Kidney (tissue), 13 donors: ENCODE measurements at regions not wholly inside any gene's neighbourhood (a gene's known extent, or its start where the extent isn't known, plus 50 kb on each side); places are given as distances from the start of the nearest gene placed in this dataset.

Experiments used
- DNase-seq, 5 donors: peaks; one replicate each; pipeline ENCODE4 v3.0.0-alpha.2; 2013 to 2020
- FAIRE-seq: peaks from 2 replicates; lab custom pipeline; 2012; peaks lifted over from hg19 to GRCh38; lab: Jason Lieb, UNC
- H3K27ac ChIP-seq, 2 donors: one replicate each; pipeline ENCODE4 v1.7.0; 2013; ENCODE audit warnings: low read depth in 2 of 2, low read length in 2 of 2, inconsistent platforms in 1 of 2
- H3K27me3 ChIP-seq: one replicate; pipeline ENCODE4 v1.7.1; 2013; ENCODE audit warnings: low read length, inconsistent platforms; ENCODE audit not compliant: control insufficient read depth, insufficient read depth
- H3K36me3 ChIP-seq, 3 donors: one replicate each; pipeline versions ENCODE4 v1.7.0 to v1.7.1; 2013; ENCODE audit warnings: low read length in 3 of 3, control low read depth in 1 of 3, inconsistent platforms in 1 of 3; ENCODE audit not compliant: insufficient read depth in 3 of 3, control insufficient read depth in 2 of 3
- H3K4me1 ChIP-seq, 3 donors: one replicate each; pipeline versions ENCODE4 v1.7.0 to v1.7.1; 2013; ENCODE audit warnings: low read length in 3 of 3, inconsistent platforms in 1 of 3, low read depth in 1 of 3; ENCODE audit not compliant: control insufficient read depth in 2 of 3, insufficient read depth in 2 of 3
- H3K4me3 ChIP-seq, 3 donors: one replicate each; pipeline versions ENCODE4 v1.7.0 to v1.8.1; 2013; ENCODE audit warnings: low read length in 3 of 3, control low read depth in 1 of 3, inconsistent platforms in 1 of 3
- H3K9ac ChIP-seq, 3 donors: one replicate each; pipeline versions ENCODE4 v1.7.0 to v1.7.1; 2013; ENCODE audit warnings: low read length in 3 of 3, control low read depth in 1 of 3, inconsistent platforms in 1 of 3
- H3K9me3 ChIP-seq, 3 donors: one replicate each; pipeline versions ENCODE4 v1.7.0 to v1.7.1; 2013; ENCODE audit warnings: low read length in 3 of 3, control low read depth in 1 of 3, inconsistent platforms in 1 of 3; ENCODE audit not compliant: control insufficient read depth in 2 of 3, insufficient read depth in 1 of 3
- CTCF ChIP-seq: IDR thresholded peaks from 3 replicates; pipeline ENCODE4 v1.5.1; 2012; ENCODE audit warnings: mild to moderate bottlenecking, moderate library complexity, borderline replicate concordance; ENCODE audit not compliant: insufficient read depth; ENCODE audit errors: extremely low read depth
- intact Hi-C: fragments of 100-400 bp; cut with DNase I; formaldehyde crosslinking; loops from one replicate; pipeline ENCODE4 v1.11.1; 2022
- donor health status: control.
- donor health status: control.
- donor health status: control.
- donor health status: control.
- donor health status: control.
- donor health status: DM: yes; HTN: yes; CAD: no.
- donor health status: Normal renal cell carcinoma (clear cell type).

DNA sequence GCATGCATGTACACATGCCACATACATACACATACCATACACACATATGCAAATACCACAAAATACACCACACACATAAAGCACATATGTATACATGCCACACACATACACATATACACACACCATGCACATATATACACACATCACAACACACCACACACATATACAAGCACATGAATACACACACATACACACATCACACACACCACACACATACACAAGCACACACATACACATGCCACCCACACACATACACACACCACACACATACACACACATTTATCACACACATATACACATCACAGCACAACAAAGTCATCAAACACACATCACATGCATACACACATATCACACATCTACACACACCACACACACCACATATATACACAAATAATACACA is 1108.5 kb downstream of the GALC start:
- FAIRE-seq, result no peak
- H3K4me1 ChIP-seq, result no peaks in the 10 kb centered on the region
- intact Hi-C loops, result no loop called here

DNA sequence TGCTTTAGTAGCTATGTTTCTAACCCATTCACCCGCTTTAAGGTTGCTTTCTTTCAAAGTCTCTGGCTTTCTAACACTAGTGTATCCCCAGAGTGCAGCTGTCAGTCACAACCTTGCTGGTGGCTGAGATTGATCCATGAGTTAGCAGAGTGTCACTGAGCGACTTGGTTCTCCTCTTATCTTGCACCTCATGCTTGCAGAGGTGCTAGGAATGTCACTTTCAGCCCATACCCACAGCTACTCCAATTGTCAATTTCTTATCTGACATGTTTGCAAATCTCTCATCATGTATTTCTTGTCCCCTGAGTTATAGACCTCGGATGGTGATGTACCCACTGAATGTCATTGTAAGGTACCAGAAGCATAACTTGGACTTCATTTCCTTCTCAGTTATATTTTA is 1110.2 kb downstream of the GALC start:
- Histone ChIP-seq H3K27ac (no peak overlapping the region), H3K36me3 (no peaks in the 10 kb centered on the region), H3K27me3 (no peaks in the 10 kb centered on the region), H3K9ac (no peak overlapping the region), H3K4me3 (no peak overlapping the region), H3K4me1 (no peaks in the 10 kb centered on the region), H3K9me3 (no peaks in the 10 kb centered on the region)
- intact Hi-C loops, result no loop called here
- FAIRE-seq, result no peak
- no peak for DNase-seq
- TF ChIP-seq CTCF, result no peak

More for the DNA sequence above, 1108.5 kb downstream of the GALC start:
- H3K27ac ChIP-seq, result no peak overlapping the region
- H3K36me3 ChIP-seq, result no peaks in the 10 kb centered on the region
- DNase-seq, result no peak
- no peak overlapping the region for H3K9ac ChIP-seq
- no peaks in the 10 kb centered on the region for H3K9me3 ChIP-seq
- no peak overlapping the region for H3K4me3 ChIP-seq
- no peak for TF ChIP-seq CTCF
- H3K27me3 ChIP-seq, result no peaks in the 10 kb centered on the region

DNA sequence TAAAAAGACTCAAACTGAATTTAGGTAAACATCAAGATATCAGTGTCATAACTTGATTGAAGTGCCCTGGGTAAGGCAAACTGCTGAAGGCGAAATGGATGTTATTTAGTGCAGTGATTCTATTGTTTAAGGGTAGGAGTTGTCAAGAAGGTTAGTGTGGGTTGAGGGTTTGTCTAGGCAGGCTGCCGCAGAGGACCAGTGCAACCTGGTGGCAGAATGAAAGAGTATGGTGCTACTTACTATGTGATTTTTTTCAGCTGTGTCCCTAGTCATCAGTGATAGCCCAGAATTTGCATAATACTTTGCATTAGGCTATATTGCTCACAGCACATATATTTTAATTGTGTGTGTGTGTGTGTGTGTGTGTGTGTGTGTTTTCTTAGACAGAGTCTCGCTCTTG is 1127.0 kb downstream of the GALC start:
- FAIRE-seq, result no peak

More for the DNA sequence above, 1127.0 kb downstream of the GALC start:
- no peaks in the 10 kb centered on the region for H3K36me3 ChIP-seq
- H3K4me3 ChIP-seq, result no peak overlapping the region
- intact Hi-C loops, result no loop called here
- H3K9ac ChIP-seq, result no peak overlapping the region
- TF ChIP-seq CTCF, result no peak
- no peaks in the 10 kb centered on the region for H3K27me3 ChIP-seq
- no peak for DNase-seq
- peaks cover 0 to 2% (median 0%) of the 10 kb centered on the region in 3 donors for H3K4me1 ChIP-seq
- no peaks in the 10 kb centered on the region for H3K9me3 ChIP-seq
- no peak overlapping the region for H3K27ac ChIP-seq
